ENCODE measurements at regions not wholly inside any gene's neighbourhood (a gene's known extent, or its start where the extent isn't known, plus 50 kb on each side); places are given as distances from the start of the nearest gene placed in this dataset.

- H3K27ac ChIP-seq (ENCODE audit: low read depth, low read length): no peak overlapping the region
- H3K4me3 ChIP-seq (ENCODE audit: low read depth, low read length): no peak overlapping the region
- TF ChIP-seq, protein P1, sequence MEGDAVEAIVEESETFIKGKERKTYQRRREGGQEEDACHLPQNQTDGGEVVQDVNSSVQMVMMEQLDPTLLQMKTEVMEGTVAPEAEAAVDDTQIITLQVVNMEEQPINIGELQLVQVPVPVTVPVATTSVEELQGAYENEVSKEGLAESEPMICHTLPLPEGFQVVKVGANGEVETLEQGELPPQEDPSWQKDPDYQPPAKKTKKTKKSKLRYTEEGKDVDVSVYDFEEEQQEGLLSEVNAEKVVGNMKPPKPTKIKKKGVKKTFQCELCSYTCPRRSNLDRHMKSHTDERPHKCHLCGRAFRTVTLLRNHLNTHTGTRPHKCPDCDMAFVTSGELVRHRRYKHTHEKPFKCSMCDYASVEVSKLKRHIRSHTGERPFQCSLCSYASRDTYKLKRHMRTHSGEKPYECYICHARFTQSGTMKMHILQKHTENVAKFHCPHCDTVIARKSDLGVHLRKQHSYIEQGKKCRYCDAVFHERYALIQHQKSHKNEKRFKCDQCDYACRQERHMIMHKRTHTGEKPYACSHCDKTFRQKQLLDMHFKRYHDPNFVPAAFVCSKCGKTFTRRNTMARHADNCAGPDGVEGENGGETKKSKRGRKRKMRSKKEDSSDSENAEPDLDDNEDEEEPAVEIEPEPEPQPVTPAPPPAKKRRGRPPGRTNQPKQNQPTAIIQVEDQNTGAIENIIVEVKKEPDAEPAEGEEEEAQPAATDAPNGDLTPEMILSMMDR (IDR thresholded peaks at IDR 0.05; ENCODE audit: low read depth, low read length): no peak
- no peaks in the 10 kb centered on the region for H3K27me3 ChIP-seq (ENCODE audit: control insufficient read depth, insufficient read depth, low read length)
- no peaks in the 10 kb centered on the region for H3K9me3 ChIP-seq (ENCODE audit: control insufficient read depth, insufficient read depth, low read length)
- DNase-seq (ENCODE audit: low read depth, low spot score): no peak
- ChIA-PET POLR2A (no interaction called here), CTCF (no interaction called here)
These were observed 437.4 kb downstream of the PIK3C3 start for GRCh38 chr18:42392416-42392815.

DNA sequence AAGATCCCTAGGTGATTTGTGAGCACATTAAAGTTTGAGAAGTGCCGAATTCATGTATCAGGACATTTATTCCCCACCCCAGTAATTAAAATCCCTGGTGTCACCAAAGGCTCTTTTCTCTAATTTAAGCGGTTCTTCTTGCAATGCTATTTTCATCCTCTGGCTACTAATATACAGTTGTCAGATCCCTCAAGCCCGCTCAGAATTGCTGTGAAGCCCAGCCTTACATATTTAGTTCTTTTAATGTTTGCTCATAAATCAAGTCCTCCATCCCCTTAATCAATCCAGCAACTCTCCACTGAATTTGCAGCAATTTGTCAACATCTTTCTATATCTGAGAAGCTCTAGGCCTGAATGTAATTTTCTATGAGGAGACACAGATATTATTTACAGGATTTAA is 437.9 kb downstream of the PIK3C3 start:
- POLR2A ChIA-PET: no interaction called here
- TF ChIP-seq, protein P1 (IDR thresholded peaks at IDR 0.05; ENCODE audit: low read depth, low read length): no peak
- Histone ChIP-seq H3K4me3 (ENCODE audit: low read depth, low read length) (no peak overlapping the region), H3K9me3 (ENCODE audit: control insufficient read depth, insufficient read depth, low read length) (no peaks in the 10 kb centered on the region), H3K27ac (ENCODE audit: low read depth, low read length) (no peak overlapping the region), H3K27me3 (ENCODE audit: control insufficient read depth, insufficient read depth, low read length) (no peaks in the 10 kb centered on the region)
- CTCF ChIA-PET: no interaction called here
- no peak for DNase-seq (ENCODE audit: low read depth, low spot score)

DNA sequence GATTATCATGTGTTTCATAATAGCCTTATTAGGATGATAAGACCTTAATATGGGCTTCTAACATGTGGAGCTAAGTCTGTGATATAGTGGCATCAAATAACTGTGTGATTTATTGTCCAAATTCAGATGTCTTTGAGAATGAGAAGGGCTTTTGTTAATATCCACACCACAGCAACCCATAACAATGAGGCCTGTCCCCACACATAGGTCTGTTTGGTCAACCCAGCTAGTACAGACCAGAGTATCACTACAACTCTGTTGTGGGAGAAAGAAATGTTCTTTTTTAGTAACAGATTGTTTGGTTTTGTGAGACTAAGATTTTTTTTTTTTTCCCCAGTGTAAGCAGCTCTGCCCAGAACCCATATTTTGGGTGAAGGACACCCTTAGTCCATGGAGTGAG is 439.2 kb downstream of the PIK3C3 start:
- TF ChIP-seq, protein P1 (IDR thresholded peaks at IDR 0.05; ENCODE audit: low read depth, low read length): no peak
- Histone ChIP-seq H3K27me3 (ENCODE audit: control insufficient read depth, insufficient read depth, low read length) (no peaks in the 10 kb centered on the region), H3K4me3 (ENCODE audit: low read depth, low read length) (no peak overlapping the region), H3K27ac (ENCODE audit: low read depth, low read length) (no peak overlapping the region), H3K9me3 (ENCODE audit: control insufficient read depth, insufficient read depth, low read length) (no peaks in the 10 kb centered on the region)
- ChIA-PET POLR2A (no interaction called here), CTCF (no interaction called here)
- DNase-seq (ENCODE audit: low read depth, low spot score): no peak

DNA sequence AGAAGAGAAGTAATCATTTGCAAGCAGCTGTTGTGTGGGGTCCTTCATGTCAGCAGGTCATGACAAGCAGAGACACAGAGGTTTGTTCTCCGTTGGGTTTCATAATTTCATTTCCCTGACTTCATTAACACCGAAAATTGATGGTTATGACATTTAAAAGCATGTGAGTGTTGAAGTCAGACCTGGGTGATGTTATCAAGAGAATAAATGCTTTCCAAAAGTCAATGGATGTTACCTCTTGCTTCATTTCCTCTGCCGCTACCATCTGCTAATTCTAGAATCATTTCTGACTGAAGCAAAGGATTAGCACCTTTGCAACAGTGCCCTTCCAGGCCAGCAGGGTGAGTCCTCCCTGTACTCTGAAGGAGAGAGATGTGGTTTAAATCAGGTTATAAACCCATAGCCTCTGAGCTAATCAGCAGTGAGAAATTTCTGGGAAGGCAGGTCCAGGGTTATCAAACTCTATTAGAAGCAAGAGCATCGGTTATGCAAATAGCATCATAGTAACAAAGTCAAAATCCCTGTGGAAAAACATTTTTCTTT is 446.2 kb downstream of the PIK3C3 start:
- Histone ChIP-seq H3K27ac (ENCODE audit: low read depth, low read length) (no peak overlapping the region), H3K27me3 (ENCODE audit: control insufficient read depth, insufficient read depth, low read length) (no peaks in the 10 kb centered on the region), H3K4me3 (ENCODE audit: low read depth, low read length) (no peak overlapping the region), H3K9me3 (ENCODE audit: control insufficient read depth, insufficient read depth, low read length) (no peaks in the 10 kb centered on the region; the same call in 1 of the 2 replicates)
- TF ChIP-seq, protein P1 (IDR thresholded peaks at IDR 0.05; ENCODE audit: low read depth, low read length): no peak
- ChIA-PET POLR2A (no interaction called here), CTCF (no interaction called here)
- no peak for DNase-seq (ENCODE audit: low read depth, low spot score)

DNA sequence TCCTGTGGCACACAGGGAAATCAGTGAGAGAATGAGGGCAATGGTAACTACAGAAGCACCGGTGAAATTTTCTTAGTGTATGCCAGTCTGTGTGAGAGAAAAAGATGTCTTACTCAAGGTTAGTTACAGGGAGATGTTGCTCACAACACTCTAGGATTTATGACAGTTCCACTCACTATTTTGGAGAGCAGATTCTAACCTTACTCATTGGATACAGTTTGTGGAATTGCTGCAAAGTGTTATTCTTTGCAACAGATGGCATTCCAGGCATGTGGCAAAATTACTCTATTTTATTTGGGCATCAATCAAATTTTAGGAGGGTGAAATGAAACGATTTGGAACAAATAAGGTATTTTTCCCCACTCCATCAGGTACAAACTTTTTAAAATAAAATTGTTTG is 449.1 kb downstream of the PIK3C3 start:
- POLR2A ChIA-PET: no interaction called here

More for the DNA sequence above, 449.1 kb downstream of the PIK3C3 start:
- CTCF ChIA-PET: no interaction called here
- Histone ChIP-seq H3K9me3 (ENCODE audit: control insufficient read depth, insufficient read depth, low read length) (peaks cover 8% of the 10 kb centered on the region; the same call in 1 of the 2 replicates), H3K27ac (ENCODE audit: low read depth, low read length) (no peak overlapping the region), H3K4me3 (ENCODE audit: low read depth, low read length) (no peak overlapping the region), H3K27me3 (ENCODE audit: control insufficient read depth, insufficient read depth, low read length) (no peaks in the 10 kb centered on the region)
- TF ChIP-seq, protein P1 (IDR thresholded peaks at IDR 0.05; ENCODE audit: low read depth, low read length): no peak
- no peak for DNase-seq (ENCODE audit: low read depth, low spot score)
